K562 (cell line): ENCODE measurements at regions not wholly inside any gene's neighbourhood (a gene's known extent, or its start where the extent isn't known, plus 50 kb on each side); places are given as distances from the start of the nearest gene placed in this dataset.

Experiments
- ATAC-seq: fragments of 200-7000 bp; cut with Tn5 transposase; 3 replicates; pipeline ENCODE4 v1.9.1; 2020; ENCODE audit warnings: moderate library complexity
- BruUV-seq: library from RNA; stranded (reverse); fragments of 400-500 nt; replicated peaks from 2 replicates; lab custom pipeline; 2021; lab: Mats Ljungman, UMichigan
- CTCF ChIA-PET: fragments of 300-600 bp; formaldehyde crosslinking; extraction: SDS; loops from one replicate; lab custom pipeline; 2021; ENCODE audit warnings: low intra/inter-chr PET ratio; lab: Yijun Ruan, JAX
- POLR2A ChIA-PET: fragments of 300-600, 350-650 bp; sonication (Branson Sonifier 250); formaldehyde crosslinking; extraction: SDS; loops from one replicate; lab custom pipeline; 2021; ENCODE audit warnings: antibody characterized with exemption, inconsistent platforms; lab: Yijun Ruan, JAX
- DNase-seq, 4 experiments: peaks; one replicate each; pipeline versions ENCODE4 v3.0.0 to v3.0.0-alpha.2; 2011 to 2018; ENCODE audit warnings: low spot score in 3 of 4, mixed read lengths in 3 of 4; ENCODE audit errors: extremely low read depth in 1 of 4
- FAIRE-seq: peaks from 2 replicates; lab custom pipeline; 2011; peaks lifted over from hg19 to GRCh38; lab: Jason Lieb, UNC
- H2AFZ ChIP-seq: 2 replicates; pipeline ENCODE4 v1.6.0; 2011; ENCODE audit warnings: low read depth, low read length, control low read depth, inconsistent platforms
- H3K27ac ChIP-seq: fragments of 200-600 bp; 3 replicates; pipeline ENCODE4 v1.8.0; 2011; ENCODE audit warnings: low read depth, mild to moderate bottlenecking, control low read depth, inconsistent platforms, low read length, moderate library complexity, mixed read lengths; ENCODE audit errors: extremely low read depth
- H3K27me3 ChIP-seq, 2 experiments: fragments of 300-600 bp in 1 of 2; 2 replicates in 1 of 2; 3 replicates in 1 of 2; pipeline versions ENCODE4 v1.6.0 to v1.8.0; 2011; ENCODE audit warnings: inconsistent platforms in 2 of 2, low read length in 2 of 2, mild to moderate bottlenecking in 1 of 2, mixed read lengths in 1 of 2, moderate library complexity in 1 of 2; ENCODE audit not compliant: control insufficient read depth in 2 of 2, insufficient read depth in 2 of 2
- H3K36me3 ChIP-seq: fragments of 300-600 bp; 3 replicates; pipeline ENCODE4 v1.8.0; 2011; ENCODE audit warnings: mild to moderate bottlenecking, low read length, inconsistent platforms; ENCODE audit not compliant: control insufficient read depth, insufficient read depth
- H3K4me1 ChIP-seq, 2 experiments: fragments of 200-600 bp in 1 of 2; replicated peaks in 1 of 2; 2 replicates in 1 of 2; 3 replicates in 1 of 2; pipeline versions ENCODE4 v1.5.1 to v1.8.0; 2011; ENCODE audit warnings: inconsistent platforms in 2 of 2, low read length in 2 of 2, mild to moderate bottlenecking in 1 of 2, mixed read lengths in 1 of 2, moderate library complexity in 1 of 2; ENCODE audit not compliant: control insufficient read depth in 2 of 2, insufficient read depth in 2 of 2
- H3K4me2 ChIP-seq: 2 replicates; pipeline ENCODE4 v1.6.1; 2011; ENCODE audit warnings: low read length, control low read depth, inconsistent platforms, mixed read lengths; ENCODE audit not compliant: insufficient read depth
- H3K4me3 ChIP-seq: fragments of 200-600 bp; sonication (generic), shearing (Covaris generic); 2 replicates; pipeline ENCODE4 v1.5.1; 2016; ENCODE audit warnings: control low read depth, inconsistent platforms
- H3K79me2 ChIP-seq: fragments of 200-600 bp; 3 replicates; pipeline ENCODE4 v1.8.0; 2011; ENCODE audit warnings: low read length, inconsistent platforms; ENCODE audit not compliant: control insufficient read depth, insufficient read depth
- H3K9ac ChIP-seq, 2 experiments: 2 replicates each; pipeline versions ENCODE4 v1.6.0 to v1.6.1; 2011; ENCODE audit warnings: low read depth in 2 of 2, low read length in 2 of 2, control low read depth in 1 of 2, inconsistent platforms in 1 of 2, mild to moderate bottlenecking in 1 of 2, mixed read lengths in 1 of 2; ENCODE audit not compliant: insufficient read depth in 1 of 2
- H3K9me1 ChIP-seq: one replicate; pipeline ENCODE4 v1.6.0; 2011; ENCODE audit warnings: inconsistent platforms, mild to moderate bottlenecking, low read length, moderate library complexity; ENCODE audit not compliant: control insufficient read depth, insufficient read depth
- H3K9me3 ChIP-seq: replicated peaks from 2 replicates; pipeline ENCODE4 v1.5.1; 2011; ENCODE audit warnings: low read depth, low read length, inconsistent platforms; ENCODE audit not compliant: control insufficient read depth, insufficient read depth
- H4K20me1 ChIP-seq: replicated peaks from 2 replicates; pipeline ENCODE4 v1.6.1; 2011; ENCODE audit warnings: low read length, inconsistent platforms, mixed read lengths; ENCODE audit not compliant: control insufficient read depth, insufficient read depth
- ARHGAP35 ChIP-seq: fragments of 450-650 bp; IDR thresholded peaks from 2 replicates; pipeline ENCODE4 v1.6.1; 2018; ENCODE audit not compliant: partially characterized antibody
- ASH1L ChIP-seq: fragments of 450-650 bp; IDR thresholded peaks from 2 replicates; pipeline ENCODE4 v1.6.1; 2018; ENCODE audit warnings: borderline replicate concordance, mild to moderate bottlenecking, low read depth; ENCODE audit not compliant: partially characterized antibody
- BRD9 ChIP-seq: fragments of 450-650 bp; IDR thresholded peaks from 2 replicates; pipeline ENCODE4 v1.6.1; 2018; ENCODE audit warnings: low read depth; ENCODE audit not compliant: partially characterized antibody
- CBFA2T3 ChIP-seq: fragments of 450-650 bp; IDR thresholded peaks from 2 replicates; pipeline ENCODE4 v1.6.1; 2017
- CXXC5 ChIP-seq: fragments of 250-450 bp; sonication (Bioruptor Pico); IDR thresholded peaks from 2 replicates; pipeline ENCODE4 v1.8.0; 2022; ENCODE audit warnings: inconsistent platforms, mild to moderate bottlenecking, moderate library complexity
- GATAD2B ChIP-seq: fragments of 450-650 bp; IDR thresholded peaks from 2 replicates; pipeline ENCODE4 v1.6.1; 2017; ENCODE audit warnings: mild to moderate bottlenecking, borderline replicate concordance
- HEY1 ChIP-seq: fragments of 250-450 bp; sonication (Bioruptor Pico); IDR thresholded peaks from 2 replicates; pipeline ENCODE4 v1.5.0; 2020; ENCODE audit warnings: mild to moderate bottlenecking, moderate library complexity, borderline replicate concordance
- ILF3 ChIP-seq: fragments of 450-650 bp; IDR thresholded peaks from 2 replicates; pipeline ENCODE4 v1.6.1; 2018; ENCODE audit warnings: antibody characterized with exemption, mild to moderate bottlenecking, moderate library complexity, borderline replicate concordance
- JUND ChIP-seq, 2 experiments: IDR thresholded peaks; 2 replicates in 1 of 2; 3 replicates in 1 of 2; pipeline ENCODE4 v1.6.1; 2011; ENCODE audit warnings: borderline replicate concordance in 2 of 2, low read depth in 2 of 2, low read length in 2 of 2, improper control_type of control experiment in 1 of 2, missing biosample characterization in 1 of 2, missing genetic modification characterization in 1 of 2, missing genetic modification reagents in 1 of 2
- KHSRP ChIP-seq: fragments of 450-650 bp; IDR thresholded peaks from 2 replicates; pipeline ENCODE4 v1.6.1; 2017
- MTA2 ChIP-seq: fragments of 450-650 bp; IDR thresholded peaks from 2 replicates; pipeline ENCODE4 v1.6.1; 2016; ENCODE audit warnings: low read depth
- NFYB ChIP-seq: IDR thresholded peaks from 2 replicates; pipeline ENCODE4 v1.6.1; 2011; ENCODE audit warnings: mild to moderate bottlenecking, moderate library complexity; ENCODE audit not compliant: insufficient read length; ENCODE audit errors: extremely low read depth
- POLR2AphosphoS2 ChIP-seq: IDR thresholded peaks from 2 replicates; pipeline ENCODE4 v1.6.1; 2012; ENCODE audit warnings: low read length, improper control_type of control experiment
- SMARCA5 ChIP-seq: fragments of 450-650 bp; IDR thresholded peaks from 2 replicates; pipeline ENCODE4 v1.6.1; 2016
- SNIP1 ChIP-seq: fragments of 450-650 bp; IDR thresholded peaks from 2 replicates; pipeline ENCODE4 v1.7.1; 2017; ENCODE audit warnings: low read depth, mild to moderate bottlenecking
- SOX6 ChIP-seq: fragments of 450-650 bp; IDR thresholded peaks from 2 replicates; pipeline ENCODE4 v1.6.1; 2014; ENCODE audit warnings: mild to moderate bottlenecking
- SRSF7 ChIP-seq: fragments of 200-400 bp; formaldehyde crosslinking; optimal IDR thresholded peaks from 2 replicates; pipeline ENCODE3; 2017; ENCODE audit warnings: mild to moderate bottlenecking, low read depth, low read length
- STAT5B ChIP-seq: fragments of 250-450 bp; sonication (Bioruptor Pico); IDR thresholded peaks from 2 replicates; pipeline ENCODE4 v1.8.0; 2021; ENCODE audit warnings: mild to moderate bottlenecking, inconsistent platforms
- TAF1 ChIP-seq: IDR thresholded peaks from 2 replicates; pipeline ENCODE4 v1.6.1; 2011; ENCODE audit warnings: mild to moderate bottlenecking, low read length, moderate library complexity; ENCODE audit not compliant: insufficient read depth, control insufficient read depth, severe bottlenecking; ENCODE audit errors: extremely low read depth
- TSC22D4 ChIP-seq: fragments of 450-650 bp; IDR thresholded peaks from 2 replicates; pipeline ENCODE4 v1.6.1; 2016; ENCODE audit warnings: missing genetic modification characterization, missing biosample characterization, control low read depth
- ZKSCAN1 ChIP-seq: fragments of 150-350 bp; IDR thresholded peaks from 2 replicates; pipeline ENCODE4 v1.6.1; 2016; ENCODE audit warnings: low read depth, low read length
- ZNF212 ChIP-seq: fragments of 450-650 bp; formaldehyde crosslinking; IDR thresholded peaks from 2 replicates; pipeline ENCODE4 v1.4.0; 2020; ENCODE audit warnings: mild to moderate bottlenecking
- ZNF24 ChIP-seq: fragments of 450-650 bp; IDR thresholded peaks from 2 replicates; pipeline ENCODE4 v1.6.1; 2016
- in situ Hi-C: fragments of 300-500 bp; cut with MboI; formaldehyde crosslinking; loops from 4 replicates; pipeline ENCODE4 v1.15.0; 2018; ENCODE audit warnings: inconsistent platforms, mixed read lengths
- intact Hi-C: fragments of 100-400 bp; cut with micrococcal nuclease; formaldehyde crosslinking; loops from 2 replicates; pipeline ENCODE4 v1.14.2; 2022
- TF ChIP-seq, protein P1 (sequence below): fragments of 450-650 bp; formaldehyde crosslinking; conservative IDR thresholded peaks from 2 replicates; pipeline ENCODE4 v1.4.0; 2022; ENCODE audit warnings: mild to moderate bottlenecking, missing genetic modification characterization
- TF ChIP-seq, protein P2 (sequence below): sonication (generic); formaldehyde crosslinking; IDR thresholded peaks from 2 replicates; pipeline ENCODE4 v1.8.0; 2022; ENCODE audit warnings: mild to moderate bottlenecking, low read depth, missing genetic modification reagents

DNA sequence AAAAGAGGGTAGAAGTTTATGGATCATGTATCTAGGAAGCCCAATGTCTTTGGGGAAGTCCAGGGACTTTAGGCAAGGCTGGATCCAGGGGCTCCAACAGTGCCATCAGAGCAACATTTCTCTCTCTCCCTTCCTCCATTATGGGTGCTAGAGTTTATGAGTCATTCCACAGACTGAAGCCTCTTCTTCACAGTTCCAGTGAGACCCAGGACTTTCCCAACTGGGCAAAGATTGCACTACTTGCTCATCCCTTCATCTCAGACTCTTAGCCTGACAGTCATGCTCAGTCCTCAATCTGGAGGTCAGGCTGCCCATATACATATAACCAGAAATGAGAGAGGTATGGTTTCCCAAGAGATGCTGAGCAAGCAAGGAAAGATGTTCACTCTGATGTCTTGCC is 110.7 kb downstream of the FEM1C start (continued):
- no peak for TF ChIP-seq STAT5B (CRISPR knock-in tag)
- no peak for TF ChIP-seq TSC22D4
- TF ChIP-seq, protein P1, sequence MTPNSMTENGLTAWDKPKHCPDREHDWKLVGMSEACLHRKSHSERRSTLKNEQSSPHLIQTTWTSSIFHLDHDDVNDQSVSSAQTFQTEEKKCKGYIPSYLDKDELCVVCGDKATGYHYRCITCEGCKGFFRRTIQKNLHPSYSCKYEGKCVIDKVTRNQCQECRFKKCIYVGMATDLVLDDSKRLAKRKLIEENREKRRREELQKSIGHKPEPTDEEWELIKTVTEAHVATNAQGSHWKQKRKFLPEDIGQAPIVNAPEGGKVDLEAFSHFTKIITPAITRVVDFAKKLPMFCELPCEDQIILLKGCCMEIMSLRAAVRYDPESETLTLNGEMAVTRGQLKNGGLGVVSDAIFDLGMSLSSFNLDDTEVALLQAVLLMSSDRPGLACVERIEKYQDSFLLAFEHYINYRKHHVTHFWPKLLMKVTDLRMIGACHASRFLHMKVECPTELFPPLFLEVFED (CRISPR knock-in tag), result no peak
- TF ChIP-seq GATAD2B, result no peak
- no peak for TF ChIP-seq NFYB
- no peak for TF ChIP-seq ZNF24
- no peak for TF ChIP-seq HEY1 (CRISPR knock-in tag)
- no peak for TF ChIP-seq BRD9
- TF ChIP-seq ILF3, result no peak
- TF ChIP-seq SMARCA5, result no peak
- TF ChIP-seq, protein P2, sequence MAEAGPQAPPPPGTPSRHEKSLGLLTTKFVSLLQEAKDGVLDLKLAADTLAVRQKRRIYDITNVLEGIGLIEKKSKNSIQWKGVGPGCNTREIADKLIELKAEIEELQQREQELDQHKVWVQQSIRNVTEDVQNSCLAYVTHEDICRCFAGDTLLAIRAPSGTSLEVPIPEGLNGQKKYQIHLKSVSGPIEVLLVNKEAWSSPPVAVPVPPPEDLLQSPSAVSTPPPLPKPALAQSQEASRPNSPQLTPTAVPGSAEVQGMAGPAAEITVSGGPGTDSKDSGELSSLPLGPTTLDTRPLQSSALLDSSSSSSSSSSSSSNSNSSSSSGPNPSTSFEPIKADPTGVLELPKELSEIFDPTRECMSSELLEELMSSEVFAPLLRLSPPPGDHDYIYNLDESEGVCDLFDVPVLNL (CRISPR knock-in tag), result no peak
- no peak for TF ChIP-seq KHSRP

DNA sequence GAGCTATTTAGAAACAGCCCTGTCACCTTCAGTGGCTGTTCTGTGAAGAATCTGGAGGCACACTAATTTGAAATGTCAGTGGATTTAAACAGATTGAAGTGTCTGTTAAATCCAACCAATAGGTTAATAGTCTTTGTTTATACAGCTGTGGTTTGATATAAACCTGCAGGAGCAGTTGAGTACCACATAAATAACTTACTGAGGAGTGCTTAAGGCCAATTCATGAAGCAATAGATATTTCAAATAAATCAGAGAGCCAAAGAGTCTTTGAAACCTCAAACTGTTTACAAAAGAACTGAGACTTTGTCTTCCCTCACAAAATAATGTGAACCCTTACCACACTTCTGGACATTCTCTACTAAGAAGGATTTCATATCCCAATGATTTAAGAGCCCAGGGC is 111.9 kb downstream of the FEM1C start:
- ATAC-seq, result no peak
- in situ Hi-C loops, result no loop called here
- no peaks in the 10 kb centered on the region for H3K27me3 ChIP-seq
- H3K9me1 ChIP-seq, result no peaks in the 10 kb centered on the region
- no peaks in the 10 kb centered on the region for H3K9me3 ChIP-seq
- no peak overlapping the region for H2AFZ ChIP-seq
- intact Hi-C loops, result no loop called here
- no TSS peak for BruUV-seq
- H3K4me1 ChIP-seq, result no peaks in the 10 kb centered on the region
- no peak overlapping the region for H3K4me2 ChIP-seq
- H3K27ac ChIP-seq, result no peak overlapping the region
- DNase-seq, result no peak
- ChIA-PET POLR2A (no interaction called here), CTCF (no interaction called here)
- H3K4me3 ChIP-seq, result no peak overlapping the region
- H3K36me3 ChIP-seq, result no peaks in the 10 kb centered on the region
- H3K9ac ChIP-seq, result no peak overlapping the region
- no peaks in the 10 kb centered on the region for H4K20me1 ChIP-seq
- H3K79me2 ChIP-seq, result no peaks in the 10 kb centered on the region
- no peak for FAIRE-seq
- TF ChIP-seq SNIP1 (no peak), CBFA2T3 (no peak), SRSF7 (no peak), ASH1L (no peak), TAF1 (no peak), JUND (IDR thresholded peaks at IDR 0.05; ENCODE audit: borderline replicate concordance, low read depth, low read length) (no peak), JUND (tag; IDR thresholded peaks at IDR 0.05; ENCODE audit: borderline replicate concordance, low read depth, low read length) (no peak), ZNF212 (no peak), ZKSCAN1 (no peak), SOX6 (no peak), POLR2AphosphoS2 (no peak), MTA2 (no peak), ARHGAP35 (no peak), CXXC5 (CRISPR knock-in tag) (no peak)
